Activated naive CD4-positive, alpha-beta T cell treated with Interleukin-2 at 50 U/mL for 16 hours (primary cell): ENCODE measurements at regions not wholly inside any gene's neighbourhood (a gene's known extent, or its start where the extent isn't known, plus 50 kb on each side); places are given as distances from the start of the nearest gene placed in this dataset.

Experiments
- DNase-seq: peaks from one replicate; pipeline ENCODE4 v3.0.0-alpha.2; 2020

DNA sequence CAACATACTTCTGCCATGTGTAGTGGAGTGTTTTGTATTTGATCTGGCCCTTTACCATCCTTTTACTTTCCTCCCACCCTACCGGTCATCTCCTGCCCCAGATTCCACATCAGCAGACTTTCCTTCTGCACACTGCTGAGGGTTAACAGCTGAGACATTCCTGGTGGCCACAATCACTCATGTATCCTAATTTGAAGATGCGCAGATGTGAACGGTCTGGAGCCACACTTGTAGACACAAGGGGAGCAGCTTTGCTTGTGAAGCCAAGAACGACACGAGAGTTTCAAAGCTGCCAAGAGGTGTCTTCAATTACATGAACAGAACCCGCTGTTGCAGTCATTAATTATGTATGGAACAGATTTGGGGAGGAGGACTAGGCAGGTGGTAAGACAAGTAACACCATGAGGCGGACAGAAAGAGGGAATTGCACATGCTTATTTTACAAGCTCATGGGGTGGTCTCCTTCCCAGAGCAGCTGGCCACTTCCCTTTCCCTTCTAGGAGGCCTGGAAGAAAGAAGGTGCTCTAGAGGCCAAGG lies 260.7 kb upstream of the KLHL29 start:
- DNase-seq: no peak

DNA sequence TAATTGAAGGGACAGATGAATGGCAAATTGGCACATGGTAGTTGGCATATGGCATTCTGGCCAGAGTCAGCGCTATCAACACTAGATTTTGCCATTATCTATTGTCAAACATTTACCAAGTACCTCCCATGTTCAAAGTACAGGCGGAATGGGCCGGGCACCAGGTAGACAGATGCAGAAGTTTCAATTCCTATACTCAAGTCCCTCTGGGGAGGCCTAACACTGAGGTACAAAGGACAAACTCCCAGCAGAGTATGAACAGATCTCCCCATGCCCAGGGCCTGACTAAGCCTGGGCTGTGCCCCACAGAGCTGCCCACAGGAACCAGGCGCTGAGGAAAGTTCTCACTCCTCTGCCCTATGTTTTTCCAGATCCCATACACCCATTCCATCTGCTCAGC lies 257.5 kb upstream of the KLHL29 start:
- no peak for DNase-seq

DNA sequence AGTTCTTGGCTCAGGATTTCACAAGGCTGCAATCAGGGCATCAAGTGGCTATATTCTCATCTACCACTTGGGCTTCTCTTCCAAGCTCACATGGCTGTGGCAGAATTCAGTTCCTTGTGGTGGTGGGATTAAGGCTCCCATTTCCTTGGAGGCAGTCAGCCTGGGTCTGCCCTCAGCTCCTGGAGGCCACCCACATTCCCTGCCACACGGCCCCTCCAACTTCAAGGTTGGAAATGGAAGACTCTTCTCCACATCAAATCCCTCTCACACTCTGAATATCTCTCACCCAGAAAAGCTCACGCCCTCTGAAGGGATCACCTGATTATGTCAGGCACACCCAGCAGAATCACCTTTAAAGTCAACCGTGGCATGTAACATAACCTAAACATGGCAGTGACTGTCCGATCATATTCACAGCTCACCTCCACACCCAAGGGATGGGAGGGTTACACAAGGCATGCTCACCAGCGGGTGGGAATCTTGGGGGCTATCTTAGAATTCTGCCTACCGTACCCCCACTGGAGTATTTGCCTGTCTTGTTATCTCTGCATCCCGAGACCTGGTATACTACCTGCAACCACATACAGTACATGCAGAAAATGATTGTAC lies 256.2 kb upstream of the KLHL29 start:
- DNase-seq: no peak

DNA sequence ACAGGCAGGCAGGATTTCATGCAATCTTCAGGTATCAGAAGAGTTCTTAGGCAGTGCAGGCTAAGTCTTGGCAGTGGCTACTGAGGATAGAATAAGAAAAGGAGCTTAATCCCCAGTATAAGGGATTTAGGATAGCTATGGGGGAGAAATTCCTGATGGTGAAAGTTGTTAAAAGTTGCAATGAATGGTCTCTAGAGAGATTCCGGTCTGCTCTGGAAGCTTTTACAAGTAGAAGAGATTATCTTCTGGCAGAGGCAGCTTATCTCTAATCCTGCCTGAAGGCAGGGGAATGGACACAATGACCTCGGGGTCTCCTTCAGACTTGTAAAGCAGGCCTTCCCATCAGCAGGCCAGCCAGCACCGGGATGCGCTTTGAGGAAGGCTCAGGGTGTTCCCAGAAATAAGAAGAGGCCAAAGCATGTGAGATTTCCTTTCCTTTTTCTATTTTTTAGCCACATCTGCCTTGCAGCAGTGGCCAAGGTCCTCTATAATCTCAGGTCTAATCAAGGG lies 253.9 kb upstream of the KLHL29 start:
- no peak for DNase-seq

DNA sequence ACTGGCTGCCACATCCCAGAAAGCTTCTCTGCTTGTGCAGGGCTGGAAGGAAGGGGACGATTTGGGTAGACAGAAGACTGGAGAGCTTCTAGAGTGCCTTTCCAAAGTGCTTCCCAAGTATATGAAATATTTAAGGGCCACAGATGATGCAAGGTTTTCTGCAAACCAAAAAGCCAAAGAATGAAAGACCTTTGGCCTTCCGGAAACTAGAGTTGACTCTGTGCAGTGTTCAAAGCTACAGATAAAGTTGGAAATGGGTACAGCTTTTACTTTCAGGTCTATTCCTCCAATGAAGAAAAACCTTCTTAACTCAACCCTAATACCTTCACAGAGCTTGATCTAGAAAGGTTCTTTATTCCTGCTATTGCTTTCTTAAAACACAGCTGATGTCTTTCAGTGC lies 253.0 kb upstream of the KLHL29 start:
- no peak for DNase-seq

DNA sequence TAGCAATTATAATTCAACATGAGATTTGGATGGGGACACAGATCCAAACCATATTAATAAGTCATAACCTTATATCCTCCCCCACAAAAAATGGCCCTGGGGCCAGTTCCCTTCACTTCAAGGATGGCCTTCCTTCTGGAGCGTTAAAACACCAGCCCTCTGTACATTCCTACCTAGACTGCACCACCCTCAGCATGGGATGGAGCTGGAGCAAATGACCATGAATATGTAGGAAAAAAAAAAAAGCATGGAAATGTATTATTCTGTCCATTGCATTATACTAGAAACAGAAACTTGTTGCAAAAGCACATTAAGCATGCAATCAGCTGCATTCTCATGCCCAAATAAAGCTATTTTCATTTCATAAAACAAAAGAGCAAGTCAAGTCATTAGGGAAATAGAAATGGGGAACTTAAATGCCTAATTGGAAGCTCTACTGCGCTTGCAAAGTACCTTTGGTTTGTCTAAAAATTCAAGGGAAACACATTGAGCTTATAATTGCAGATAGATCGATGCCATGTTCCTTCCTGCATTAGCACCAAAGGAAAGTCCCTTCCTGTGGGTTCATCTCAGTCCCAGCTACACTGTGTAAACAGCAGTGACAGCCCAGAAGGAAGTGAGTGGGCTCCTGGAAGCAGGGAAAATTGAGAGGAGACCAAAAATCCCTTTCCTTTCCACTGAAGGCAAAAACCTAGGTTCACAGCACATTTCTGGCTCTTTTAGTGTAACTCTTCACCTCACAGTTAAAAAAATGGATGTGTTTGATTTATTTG lies 252.0 kb upstream of the KLHL29 start:
- DNase-seq: no peak

DNA sequence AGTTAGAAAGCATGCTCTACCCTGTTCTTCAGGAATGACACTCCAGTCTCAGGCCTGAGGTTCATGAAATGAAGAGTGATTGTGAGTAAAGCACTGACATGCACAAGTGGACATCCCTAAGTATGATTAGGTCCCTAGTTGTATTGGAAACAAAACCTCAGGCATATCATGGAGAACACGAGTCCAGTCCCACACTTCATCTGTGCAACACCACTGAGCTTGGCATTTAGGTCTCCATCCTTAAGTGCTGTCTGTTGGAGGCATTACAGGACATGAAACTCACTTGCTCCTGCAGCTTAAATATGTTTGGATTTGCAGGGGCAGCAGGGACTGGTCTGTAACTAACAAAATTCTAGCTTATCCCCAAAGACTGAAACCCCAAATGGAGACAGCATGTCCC lies 250.3 kb upstream of the KLHL29 start:
- DNase-seq: no peak

DNA sequence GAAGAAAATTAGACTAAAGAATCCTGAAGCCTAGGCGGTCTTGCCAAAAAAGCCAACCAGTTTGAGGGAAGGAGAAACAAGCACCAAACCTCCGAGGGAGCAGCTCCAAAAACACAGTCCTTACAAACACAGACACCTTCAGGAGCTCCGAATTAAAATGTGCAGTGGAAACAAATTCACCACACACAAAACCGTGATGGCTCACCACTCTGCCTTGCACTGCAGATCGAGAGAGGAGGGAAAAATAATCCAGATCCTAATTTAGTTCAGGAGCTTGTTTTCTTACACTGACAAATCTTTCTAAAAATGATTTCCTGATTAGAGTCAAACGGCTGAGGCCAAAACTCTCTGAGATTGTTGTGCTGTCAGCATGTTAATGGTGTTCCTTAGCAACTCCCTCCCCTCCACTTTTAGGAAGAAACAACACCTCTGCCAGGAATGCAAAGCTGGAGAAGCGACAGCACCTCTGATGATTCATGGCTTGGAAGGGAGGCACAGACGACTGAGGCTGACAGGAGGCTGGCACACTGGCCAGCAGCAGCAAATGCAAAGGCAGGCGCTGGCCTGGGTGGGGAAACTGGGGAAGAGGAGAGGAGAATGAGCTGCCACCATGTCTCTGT lies 249.4 kb upstream of the KLHL29 start:
- no peak for DNase-seq

DNA sequence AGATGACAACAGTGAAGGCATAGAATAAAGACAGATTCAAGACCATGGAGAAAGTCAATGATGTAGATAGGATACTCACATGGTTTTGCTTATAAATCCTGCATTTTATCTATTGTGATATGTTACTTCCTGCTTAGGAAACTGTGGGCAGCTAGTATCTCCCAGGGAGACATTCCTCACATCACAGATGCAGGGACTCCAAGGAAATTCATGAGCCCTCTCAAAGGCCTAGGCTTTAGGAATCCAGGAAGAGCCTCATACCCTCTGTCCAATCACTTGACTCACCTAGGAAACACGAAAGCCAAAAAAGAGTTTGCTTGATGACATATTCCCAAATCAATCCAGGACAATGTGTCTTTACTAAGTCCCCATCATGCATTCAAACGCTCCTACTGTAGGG lies 247.8 kb upstream of the KLHL29 start:
- DNase-seq: no peak

DNA sequence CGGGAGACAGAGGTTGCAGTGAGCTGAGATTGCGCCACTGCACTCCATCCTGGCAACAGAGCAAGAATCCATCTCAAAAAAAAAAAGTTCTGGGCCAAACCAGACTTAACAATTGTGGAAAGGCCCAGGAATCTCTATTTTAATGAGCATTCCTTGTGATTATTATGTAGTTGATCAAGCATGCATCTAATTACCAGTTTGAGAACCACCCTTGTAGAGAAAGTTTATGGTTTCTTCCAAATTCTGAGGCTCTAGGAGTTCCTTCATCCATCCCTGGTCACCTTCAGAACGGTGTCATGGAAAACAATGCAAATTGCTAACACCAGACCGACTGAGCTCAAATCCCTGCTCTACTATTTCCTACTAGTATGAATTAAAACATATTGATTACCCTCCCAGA lies 246.3 kb upstream of the KLHL29 start:
- DNase-seq: no peak

DNA sequence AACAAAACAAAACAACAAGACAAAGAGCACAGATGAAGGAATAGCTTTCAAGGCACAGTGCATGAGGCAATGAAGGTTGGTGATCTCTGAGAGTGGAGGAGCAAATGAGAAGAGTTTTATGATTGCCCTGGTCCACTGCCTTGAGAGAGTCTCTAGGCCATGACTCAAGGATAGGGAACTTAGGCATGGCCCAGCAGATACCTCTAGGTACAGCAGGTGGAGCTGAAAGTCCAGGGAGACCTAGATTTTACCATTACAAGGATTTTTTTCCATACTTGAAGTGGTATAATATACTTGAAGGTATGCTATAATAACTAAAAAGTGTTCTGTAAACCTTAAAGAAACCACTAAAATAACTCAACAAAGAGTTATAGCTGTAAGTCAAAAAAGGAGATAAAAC lies 239.5 kb upstream of the KLHL29 start:
- no peak for DNase-seq

DNA sequence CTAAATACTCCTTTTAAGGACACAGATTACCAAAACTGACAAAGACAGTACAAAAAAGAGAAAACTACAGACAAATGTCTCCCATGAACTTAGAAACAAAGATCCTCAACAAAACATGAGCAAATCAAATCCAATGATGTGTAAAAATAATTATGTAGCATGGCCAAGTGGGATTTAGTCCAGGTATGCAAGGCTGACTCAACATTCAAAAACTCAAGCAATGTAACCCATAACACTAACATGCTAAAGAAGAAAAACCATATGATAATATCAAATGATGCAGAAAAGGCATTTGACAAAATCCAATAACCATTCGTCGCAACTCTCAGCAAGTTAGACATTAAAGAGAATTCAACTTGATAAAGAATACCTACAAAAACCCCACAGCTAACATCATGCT lies 239.0 kb upstream of the KLHL29 start:
- DNase-seq: no peak

DNA sequence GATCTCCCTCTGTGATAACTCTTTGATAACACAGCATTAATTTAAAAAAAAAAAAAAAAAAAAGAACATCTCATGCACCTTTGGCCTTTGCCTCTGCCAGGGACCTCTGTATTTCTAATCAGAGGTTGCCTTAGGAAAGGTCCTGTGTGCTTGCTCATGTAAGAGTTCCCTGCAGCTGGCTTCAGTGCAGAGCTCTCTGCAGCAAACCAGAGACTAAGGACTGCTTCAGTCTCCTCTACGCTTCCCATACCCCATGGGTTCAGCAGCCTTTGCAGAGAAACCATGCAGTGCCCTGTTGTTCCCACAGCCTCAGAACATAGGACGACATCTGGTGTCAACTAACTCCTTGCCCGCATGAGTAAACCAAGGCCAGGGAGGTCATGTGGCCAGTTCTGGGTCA lies 236.6 kb upstream of the KLHL29 start:
- DNase-seq: no peak

DNA sequence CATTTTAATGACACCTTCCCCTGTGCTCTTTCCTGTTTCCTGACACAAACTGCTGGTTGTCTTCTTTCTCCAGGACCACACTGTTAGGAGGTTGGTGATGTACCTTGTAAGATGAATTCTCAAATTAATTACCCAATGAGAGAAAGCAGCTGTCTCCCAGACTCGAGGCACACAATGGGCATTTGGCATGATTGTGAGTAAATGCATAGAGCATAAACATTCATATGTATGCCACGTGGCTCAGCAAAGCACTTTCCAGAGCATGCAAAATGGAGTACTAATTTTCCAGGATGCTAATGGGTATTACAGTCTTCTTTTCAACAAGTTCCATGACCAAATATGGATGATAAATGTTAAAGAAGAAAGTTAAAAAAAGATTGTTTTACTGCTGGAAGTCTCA lies 235.2 kb upstream of the KLHL29 start:
- DNase-seq: no peak

DNA sequence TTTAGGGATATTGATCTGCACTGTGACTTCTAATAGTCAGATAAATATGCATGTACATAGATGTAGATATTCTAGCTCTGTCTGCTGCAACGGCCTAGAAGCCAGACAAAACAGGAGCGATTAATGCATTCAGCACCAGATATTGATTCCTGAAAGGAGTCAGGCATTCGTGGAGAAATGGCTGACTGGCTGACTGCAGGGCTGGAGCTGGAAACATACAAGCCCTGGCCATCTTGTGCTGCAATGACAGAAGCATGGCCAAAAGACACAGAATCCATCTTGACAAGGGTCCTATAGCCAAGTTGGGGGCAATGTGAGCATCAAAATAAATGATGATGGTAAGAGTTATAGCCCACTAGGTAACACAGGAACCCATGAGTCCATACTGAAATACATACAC lies 231.5 kb upstream of the KLHL29 start:
- no peak for DNase-seq

DNA sequence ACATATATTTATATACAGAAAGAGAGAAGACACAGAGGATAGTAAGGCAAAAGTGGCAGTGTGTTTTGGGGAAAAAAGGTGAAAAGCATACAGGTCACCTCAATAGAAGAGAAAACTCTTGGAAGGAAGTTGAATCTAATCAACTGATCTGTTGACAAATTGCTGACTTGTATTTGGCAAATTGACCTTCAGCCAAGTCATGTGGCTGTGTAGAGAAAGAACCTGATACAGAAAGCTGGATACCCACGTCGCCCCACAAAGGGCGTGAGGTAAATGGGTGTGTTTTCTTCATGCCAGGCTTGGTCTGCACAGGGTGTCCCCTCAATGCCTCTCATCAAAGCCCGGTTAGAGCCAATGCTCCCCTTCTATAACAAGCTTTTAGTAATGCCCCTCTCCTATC lies 230.0 kb upstream of the KLHL29 start:
- no peak for DNase-seq

DNA sequence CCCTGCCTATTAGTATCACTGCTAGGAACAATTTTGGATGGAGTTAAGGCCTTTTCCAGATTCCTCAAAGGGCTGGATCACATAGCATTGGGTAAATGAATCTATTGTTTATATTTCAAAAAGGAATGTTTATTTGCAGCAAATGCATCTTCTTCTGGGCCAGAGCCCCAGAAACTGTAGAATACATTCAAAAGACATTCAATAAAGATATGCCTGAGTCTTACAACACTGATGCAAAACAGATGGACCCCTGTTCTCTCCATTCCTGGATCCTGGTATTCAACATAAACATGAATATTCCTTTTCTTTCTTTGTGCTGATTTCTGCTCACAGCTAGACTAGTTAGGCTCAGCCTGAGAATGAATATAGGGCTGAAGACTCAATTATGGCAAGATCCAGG lies 227.2 kb upstream of the KLHL29 start:
- DNase-seq: no peak

DNA sequence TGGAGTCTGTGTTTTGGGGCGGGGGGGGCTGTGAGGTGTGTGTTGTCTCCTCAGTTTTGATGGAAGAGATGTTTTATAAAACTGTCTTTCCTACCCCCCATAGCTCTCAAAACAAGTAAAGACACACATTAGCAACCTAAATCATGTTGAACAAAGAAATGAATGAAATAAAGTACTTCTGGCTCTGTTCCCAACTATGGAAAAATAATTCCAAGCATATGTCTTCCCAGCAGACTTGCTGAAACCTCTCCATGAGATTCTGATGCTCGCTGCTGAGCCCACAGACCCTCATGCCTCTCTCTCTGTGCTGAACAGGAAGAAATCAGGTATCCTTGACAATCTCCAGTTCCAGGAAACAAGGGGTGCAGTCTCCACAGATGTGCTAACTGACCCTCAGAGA lies 226.7 kb upstream of the KLHL29 start:
- no peak for DNase-seq

DNA sequence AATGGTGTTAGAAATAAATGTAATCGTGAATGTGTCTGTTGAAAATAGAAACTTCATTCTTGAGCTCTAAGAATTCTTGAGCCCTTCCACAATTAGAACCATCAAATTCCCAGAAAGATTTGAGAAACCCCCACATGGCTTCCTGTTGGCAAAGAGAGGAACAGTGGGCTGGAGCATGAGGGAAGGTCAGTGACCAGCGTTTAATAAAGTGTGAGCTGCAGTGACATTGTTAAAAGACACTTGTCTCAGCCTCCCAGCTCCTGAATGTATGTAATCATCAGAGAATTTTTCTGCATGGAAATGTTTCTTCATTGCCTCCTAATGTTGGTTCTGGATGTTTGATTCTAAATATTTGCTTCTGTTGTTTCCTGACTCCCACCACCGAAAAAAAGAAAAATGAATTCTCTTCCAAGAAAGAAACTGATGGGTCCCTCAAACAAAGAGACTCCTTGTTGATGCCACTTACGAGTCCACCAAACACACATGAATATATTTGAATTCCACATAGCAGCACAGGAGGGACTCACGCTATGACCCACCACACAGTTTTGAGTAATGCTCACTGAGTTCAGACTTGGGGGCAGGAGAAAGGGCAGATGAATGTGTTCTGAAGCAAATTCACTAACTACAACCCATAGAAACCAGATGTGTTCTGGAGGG lies 225.1 kb upstream of the KLHL29 start:
- DNase-seq: no peak

DNA sequence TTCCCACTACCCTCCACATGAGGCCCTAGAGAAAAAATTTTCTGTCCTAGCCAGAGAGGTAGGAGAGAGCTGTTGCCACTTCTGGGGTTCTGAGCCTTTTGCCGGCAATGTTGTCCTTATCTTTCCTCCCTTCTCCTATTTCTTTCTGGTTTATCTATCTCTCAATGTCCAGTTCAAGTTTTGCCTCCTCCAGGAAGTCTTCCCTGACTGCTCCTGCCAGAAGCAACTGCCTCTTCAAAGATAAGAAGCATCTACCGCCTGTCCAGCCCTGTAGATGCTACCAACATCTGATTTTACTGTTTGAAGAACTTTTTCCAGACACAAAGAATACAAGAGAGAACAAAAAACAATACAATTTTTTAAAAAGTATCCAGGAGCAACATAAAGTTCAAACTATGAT lies 220.8 kb upstream of the KLHL29 start:
- DNase-seq: no peak

DNA sequence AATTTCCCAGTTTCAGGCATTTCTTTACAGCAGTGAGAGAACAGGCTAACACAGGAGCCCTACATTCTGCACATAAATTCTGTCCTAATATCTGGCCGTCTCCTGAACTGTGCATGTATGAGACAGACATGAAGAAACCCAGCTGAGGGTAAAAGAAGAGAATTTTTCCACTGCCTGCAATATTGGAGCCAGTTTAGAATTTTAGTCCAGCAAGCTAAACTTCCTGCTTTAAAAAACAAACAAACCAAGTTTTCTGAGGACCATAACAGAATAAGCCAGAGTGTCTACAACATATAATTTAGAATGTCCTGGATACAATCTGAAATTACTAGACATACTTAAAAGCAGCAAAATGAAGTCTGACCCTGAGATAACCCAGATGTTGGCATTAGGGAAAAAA lies 215.1 kb upstream of the KLHL29 start:
- DNase-seq: no peak

DNA sequence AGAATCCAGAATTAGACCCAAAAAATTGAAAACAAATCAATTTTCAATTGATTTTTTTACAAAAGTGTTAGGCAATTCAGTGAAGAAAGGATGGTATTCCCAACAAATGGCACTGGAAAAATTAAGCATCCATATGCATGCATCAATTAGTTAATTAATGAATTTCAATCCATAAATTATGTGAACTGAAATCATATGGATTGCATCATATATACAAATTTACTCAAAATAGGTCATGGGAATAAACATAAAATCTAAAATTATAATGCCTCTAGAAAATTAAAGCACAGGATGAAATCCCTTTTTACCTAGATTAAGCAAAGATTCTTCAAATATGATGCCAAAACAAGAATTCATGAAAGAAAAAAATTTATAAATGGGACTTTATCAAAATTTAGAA lies 213.9 kb upstream of the KLHL29 start:
- no peak for DNase-seq

DNA sequence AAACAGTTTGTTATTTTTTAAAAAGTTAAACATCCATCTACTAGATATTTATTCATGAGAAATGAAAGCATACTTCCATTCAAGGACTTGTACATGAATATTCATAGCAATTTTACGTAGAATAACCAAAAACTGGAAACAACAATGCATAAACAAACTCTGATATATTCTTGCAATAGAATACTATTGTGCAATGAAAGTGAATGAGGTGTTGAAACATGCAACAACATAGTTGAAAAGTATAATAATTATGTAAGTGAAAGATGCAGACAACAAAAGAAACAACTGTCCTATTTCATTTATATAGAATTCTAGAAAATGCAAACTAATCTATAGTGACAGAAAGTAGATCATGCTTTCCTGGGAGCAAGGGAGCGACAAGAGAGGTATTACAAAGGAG lies 206.6 kb upstream of the KLHL29 start:
- no peak for DNase-seq

DNA sequence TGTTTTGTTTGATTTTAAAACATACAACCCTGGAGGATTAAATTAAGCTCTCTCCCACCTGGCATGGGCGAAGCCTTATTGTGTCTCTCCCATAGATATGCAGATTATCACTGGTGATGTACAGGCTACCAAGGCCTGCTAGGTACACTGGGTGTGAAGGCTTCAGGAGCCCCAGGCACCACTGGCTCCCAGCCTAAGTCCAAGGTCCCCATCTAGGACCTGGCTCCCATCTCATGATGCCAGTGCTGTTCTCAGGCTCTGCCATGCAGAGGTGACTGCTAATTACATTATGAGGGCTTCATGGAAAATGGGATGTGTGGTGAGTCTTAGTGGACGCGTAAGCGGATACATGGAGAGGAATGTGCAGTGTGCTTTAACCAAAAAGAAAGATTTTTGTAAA lies 201.2 kb upstream of the KLHL29 start:
- DNase-seq: no peak
